ENCODE measurements at regions not wholly inside any gene's neighbourhood (a gene's known extent, or its start where the extent isn't known, plus 50 kb on each side); places are given as distances from the start of the nearest gene placed in this dataset.

DNA sequence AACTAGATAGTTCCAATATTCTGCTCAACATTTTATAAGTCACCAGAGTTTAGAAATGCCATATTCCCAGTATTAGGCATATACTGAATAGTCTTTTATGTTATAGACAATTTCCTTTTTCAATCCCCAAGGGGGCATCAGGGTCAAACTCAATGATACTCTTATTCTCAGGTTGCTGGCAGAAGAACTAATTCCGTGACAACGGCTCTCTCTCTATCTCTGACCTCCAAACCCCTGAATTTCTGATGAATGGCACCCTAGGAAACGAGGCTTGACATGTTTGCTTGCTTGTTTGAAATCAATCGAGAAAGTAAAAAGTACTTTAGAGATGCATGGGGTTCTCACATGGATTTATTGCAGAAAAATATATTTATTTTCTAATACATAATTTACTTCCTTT, 160.1 kb downstream of the CASP12 start:
- TF ChIP-seq, protein P1, sequence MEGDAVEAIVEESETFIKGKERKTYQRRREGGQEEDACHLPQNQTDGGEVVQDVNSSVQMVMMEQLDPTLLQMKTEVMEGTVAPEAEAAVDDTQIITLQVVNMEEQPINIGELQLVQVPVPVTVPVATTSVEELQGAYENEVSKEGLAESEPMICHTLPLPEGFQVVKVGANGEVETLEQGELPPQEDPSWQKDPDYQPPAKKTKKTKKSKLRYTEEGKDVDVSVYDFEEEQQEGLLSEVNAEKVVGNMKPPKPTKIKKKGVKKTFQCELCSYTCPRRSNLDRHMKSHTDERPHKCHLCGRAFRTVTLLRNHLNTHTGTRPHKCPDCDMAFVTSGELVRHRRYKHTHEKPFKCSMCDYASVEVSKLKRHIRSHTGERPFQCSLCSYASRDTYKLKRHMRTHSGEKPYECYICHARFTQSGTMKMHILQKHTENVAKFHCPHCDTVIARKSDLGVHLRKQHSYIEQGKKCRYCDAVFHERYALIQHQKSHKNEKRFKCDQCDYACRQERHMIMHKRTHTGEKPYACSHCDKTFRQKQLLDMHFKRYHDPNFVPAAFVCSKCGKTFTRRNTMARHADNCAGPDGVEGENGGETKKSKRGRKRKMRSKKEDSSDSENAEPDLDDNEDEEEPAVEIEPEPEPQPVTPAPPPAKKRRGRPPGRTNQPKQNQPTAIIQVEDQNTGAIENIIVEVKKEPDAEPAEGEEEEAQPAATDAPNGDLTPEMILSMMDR (conservative IDR thresholded peaks at IDR 0.05; ENCODE audit: low read depth, low read length): no peak
- DNase-seq (ENCODE audit: low read depth): no peak
- H3K4me3 ChIP-seq (ENCODE audit: low read length): no peak overlapping the region

DNA sequence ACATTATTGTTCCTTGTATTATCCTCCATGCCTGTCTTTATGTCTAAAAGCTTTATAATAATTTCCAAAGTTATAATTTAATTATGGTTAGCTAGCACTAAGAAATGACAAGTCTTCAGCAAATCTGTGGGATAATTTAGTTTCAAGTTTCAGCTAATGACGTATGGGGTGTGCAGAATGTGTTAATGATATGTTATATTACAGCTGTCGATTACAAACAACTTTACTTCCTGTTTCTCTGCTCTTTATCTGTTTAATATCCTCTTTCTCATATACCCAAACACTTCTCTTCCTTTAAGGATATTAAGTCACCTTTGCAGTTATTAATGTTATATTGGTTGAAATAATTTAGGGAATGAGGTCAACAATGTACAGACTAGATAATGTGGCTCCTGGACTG, 161.8 kb downstream of the CASP12 start:
- no peak overlapping the region for H3K4me3 ChIP-seq (ENCODE audit: low read length)
- no peak for DNase-seq (ENCODE audit: low read depth)
- TF ChIP-seq, protein P1 (conservative IDR thresholded peaks at IDR 0.05; ENCODE audit: low read depth, low read length): no peak

DNA sequence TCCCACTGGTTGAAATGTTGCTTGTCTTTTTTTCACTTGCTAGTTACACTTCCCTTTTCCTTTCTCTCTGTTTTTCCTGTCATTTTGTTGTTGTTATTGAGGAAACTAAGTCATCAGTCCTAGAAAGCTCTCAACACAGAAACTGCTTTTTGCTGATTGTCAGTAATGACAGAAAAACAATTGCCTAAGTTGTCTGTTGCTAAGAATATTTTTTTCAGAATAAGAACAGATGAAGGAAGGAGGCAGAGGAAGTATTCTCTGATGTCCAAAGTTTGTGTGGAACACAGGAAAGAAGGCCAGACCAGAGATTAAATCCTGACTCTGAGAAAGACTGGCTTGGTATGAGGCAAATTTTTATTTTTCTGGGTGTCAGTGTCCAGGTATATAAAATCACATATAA, 163.3 kb downstream of the CASP12 start:
- DNase-seq (ENCODE audit: low read depth): no peak
- H3K4me3 ChIP-seq (ENCODE audit: low read length): no peak overlapping the region
- TF ChIP-seq, protein P1 (conservative IDR thresholded peaks at IDR 0.05; ENCODE audit: low read depth, low read length): no peak

DNA sequence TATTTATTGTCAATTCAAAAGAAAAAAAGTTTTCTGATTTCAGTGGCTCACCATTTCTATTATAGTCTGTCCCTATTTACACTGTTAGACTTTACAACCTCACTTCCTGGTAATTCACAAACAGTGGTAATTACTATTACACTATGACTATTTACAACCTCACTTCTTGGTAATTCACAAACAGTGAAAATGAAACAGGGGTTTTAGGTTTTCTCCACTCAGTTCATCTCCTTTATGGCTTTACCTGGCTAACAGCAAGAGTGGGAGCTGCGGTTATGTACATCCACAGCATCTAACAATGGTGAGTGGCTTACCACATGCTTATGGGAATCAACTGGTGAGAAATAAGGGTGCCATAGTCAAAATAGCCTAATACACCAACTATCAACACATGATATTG, 166.4 kb downstream of the CASP12 start:
- TF ChIP-seq, protein P1 (conservative IDR thresholded peaks at IDR 0.05; ENCODE audit: low read depth, low read length): no peak
- no peak overlapping the region for H3K4me3 ChIP-seq (ENCODE audit: low read length)
- DNase-seq (ENCODE audit: low read depth): no peak

DNA sequence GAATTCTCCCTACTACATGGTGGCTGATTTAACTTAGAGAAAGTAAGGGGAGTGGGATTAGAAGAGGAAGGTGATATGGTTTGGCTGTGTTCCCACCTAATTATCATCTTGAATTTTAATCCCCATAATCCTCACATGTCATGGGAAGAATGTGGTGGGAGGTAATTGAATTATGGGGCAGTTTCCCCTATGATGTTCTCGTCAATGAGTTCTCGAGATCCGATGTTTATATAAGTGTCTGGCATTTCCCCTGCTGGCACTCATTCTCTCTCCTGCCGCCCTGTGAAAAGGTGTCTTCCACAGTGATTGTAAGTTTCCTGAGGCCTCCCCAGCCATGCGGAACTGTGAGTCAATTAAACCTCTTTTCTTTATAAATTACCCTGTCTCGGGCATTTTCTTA, 169.3 kb downstream of the CASP12 start:
- no peak overlapping the region for H3K4me3 ChIP-seq (ENCODE audit: low read length)
- peak; percentile 76 for DNase-seq (ENCODE audit: low read depth)
- TF ChIP-seq, protein P1 (conservative IDR thresholded peaks at IDR 0.05; ENCODE audit: low read depth, low read length): no peak

DNA sequence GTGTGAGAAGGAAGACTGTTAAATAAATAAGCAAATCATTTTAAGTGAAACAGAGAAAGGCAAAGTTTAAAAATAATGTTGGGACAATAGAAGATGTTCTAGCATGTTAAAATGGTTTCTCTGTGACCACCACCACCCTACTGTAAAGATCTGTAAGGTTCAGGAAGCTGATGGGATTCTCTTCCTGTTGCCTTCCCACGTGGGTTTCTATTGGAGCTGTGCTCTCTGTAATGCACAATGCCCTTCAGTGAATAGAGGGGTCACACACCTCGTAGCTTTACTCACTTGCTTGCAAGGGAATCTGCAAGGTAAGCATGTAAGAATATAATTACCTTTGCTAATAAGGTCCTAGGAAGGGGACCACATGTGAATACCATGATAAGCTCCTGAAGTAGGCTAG, 170.5 kb downstream of the CASP12 start:
- H3K4me3 ChIP-seq (ENCODE audit: low read length): no peak overlapping the region
- no peak for DNase-seq (ENCODE audit: low read depth)
- TF ChIP-seq, protein P1 (conservative IDR thresholded peaks at IDR 0.05; ENCODE audit: low read depth, low read length): no peak

DNA sequence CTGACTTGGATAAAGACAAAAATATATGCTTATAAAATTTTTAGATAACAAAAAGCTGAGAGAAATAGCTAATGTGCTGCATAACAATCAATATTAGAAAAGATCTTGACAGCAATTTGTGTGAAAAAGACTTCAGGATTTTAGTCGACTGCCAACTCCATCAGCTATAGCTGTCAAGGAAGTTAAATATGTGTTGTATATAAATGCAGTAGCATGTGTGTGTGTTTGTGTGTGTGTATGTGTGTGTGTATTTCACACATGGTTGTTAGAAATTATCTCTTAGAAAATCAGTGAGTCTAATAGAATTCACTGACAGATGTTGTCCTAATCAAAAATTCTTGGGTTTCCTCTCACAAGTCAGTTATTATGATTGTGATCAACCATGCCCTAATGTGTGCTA, 171.2 kb downstream of the CASP12 start:
- no peak for DNase-seq (ENCODE audit: low read depth)
- no peak overlapping the region for H3K4me3 ChIP-seq (ENCODE audit: low read length)
- TF ChIP-seq, protein P1 (conservative IDR thresholded peaks at IDR 0.05; ENCODE audit: low read depth, low read length): no peak
